Lower leg skin (tissue), 4 donors: ENCODE measurements at regions not wholly inside any gene's neighbourhood (a gene's known extent, or its start where the extent isn't known, plus 50 kb on each side); places are given as distances from the start of the nearest gene placed in this dataset.

Experiments used
- DNase-seq, 2 donors: peaks; one replicate each; pipeline ENCODE4 v3.0.0-alpha.2; 2019; ENCODE audit warnings: low spot score in 2 of 2
- H3K4me3 ChIP-seq: fragments of 200-600 bp; sonication (generic); 2 replicates; pipeline ENCODE4 v1.5.1; 2017; ENCODE audit warnings: mild to moderate bottlenecking, low read depth; ENCODE audit not compliant: poor library complexity, severe bottlenecking
- CTCF ChIP-seq, 3 donors: fragments of 450-650 bp; IDR thresholded peaks; one replicate each; pipeline ENCODE4 v1.5.1; 2016; ENCODE audit warnings: antibody characterized with exemption in 3 of 3, mild to moderate bottlenecking in 3 of 3, moderate library complexity in 2 of 3
- POLR2A ChIP-seq, 2 donors: fragments of 450-650 bp; IDR thresholded peaks; one replicate each; pipeline ENCODE4 v1.6.1; 2016 to 2017; ENCODE audit warnings: antibody characterized with exemption in 2 of 2, mild to moderate bottlenecking in 1 of 2, moderate library complexity in 1 of 2
- WGBS, 2 donors: methylation state at CpG; one replicate each; pipeline ENCODE4 v1.1.5; 2018; 5-methylcytosine and 5-hydroxymethylcytosine counted together
- intact Hi-C: fragments of 100-400 bp; cut with DNase I; formaldehyde crosslinking; loops from one replicate; pipeline ENCODE4 v1.15.0; 2023; ENCODE audit warnings: low total_unique reads

- no peak for DNase-seq
- intact Hi-C loops = no loop called here
- no peak overlapping the region for H3K4me3 ChIP-seq
- WGBS, 2 donors = 89 to 95% methylated on average over 3 of the region's 3 CpGs
- TF ChIP-seq CTCF (IDR thresholded peaks at IDR 0.05) (no peak), POLR2A (IDR thresholded peaks at IDR 0.05) (no peak)
These were observed 108.1 kb upstream of the IVNS1ABP start for GRCh38 chr1:185425163-185425562.

- H3K4me3 ChIP-seq = no peak overlapping the region
- DNase-seq = no peak
- TF ChIP-seq CTCF (IDR thresholded peaks at IDR 0.05) (no peak), POLR2A (IDR thresholded peaks at IDR 0.05) (no peak)
- 70 to 77% methylated on average over 3 of the region's 3 CpGs for WGBS, 2 donors
- intact Hi-C loops = no loop called here
These were observed 104.6 kb upstream of the IVNS1ABP start for GRCh38 chr1:185421485-185422107.

- H3K4me3 ChIP-seq = no peak overlapping the region
- intact Hi-C loops = no loop called here
- TF ChIP-seq CTCF (IDR thresholded peaks at IDR 0.05) (no peak), POLR2A (IDR thresholded peaks at IDR 0.05) (no peak)
- no peak for DNase-seq
These were observed 103.6 kb upstream of the IVNS1ABP start for GRCh38 chr1:185420588-185421081.

- TF ChIP-seq CTCF (IDR thresholded peaks at IDR 0.05) (no peak), POLR2A (IDR thresholded peaks at IDR 0.05) (no peak)
- H3K4me3 ChIP-seq = no peak overlapping the region
- 69 to 71% methylated on average over 3 of the region's 3 CpGs for WGBS, 2 donors
- intact Hi-C loops = no loop called here
- no peak for DNase-seq
These were observed 102.7 kb upstream of the IVNS1ABP start for GRCh38 chr1:185419718-185420117.

GRCh38 chr1:185418472-185418871, 101.4 kb upstream of the IVNS1ABP start:
- DNase-seq = no peak
- WGBS, 2 donors = 84 to 92% methylated on average over 1 of the region's 1 CpG
- intact Hi-C loops = no loop called here
- no peak overlapping the region for H3K4me3 ChIP-seq
- TF ChIP-seq CTCF (IDR thresholded peaks at IDR 0.05) (no peak), POLR2A (IDR thresholded peaks at IDR 0.05) (no peak)
